HAP-1 (cell line): ENCODE measurements at regions not wholly inside any gene's neighbourhood (a gene's known extent, or its start where the extent isn't known, plus 50 kb on each side); places are given as distances from the start of the nearest gene placed in this dataset.

Experiments
- DNase-seq, 2 experiments: peaks; one replicate each; pipeline ENCODE4 v3.0.0-alpha.2; 2016 to 2020; ENCODE audit warnings: low spot score in 2 of 2
- H3K27me3 ChIP-seq: fragments of 250-450 bp; sonication (Bioruptor Pico); 2 replicates; pipeline ENCODE4 v1.5.1; 2020; ENCODE audit warnings: low read depth, mild to moderate bottlenecking, moderate library complexity
- H3K36me3 ChIP-seq: fragments of 250-450 bp; sonication (Bioruptor Pico); replicated peaks from 2 replicates; pipeline ENCODE4 v1.5.1; 2020; ENCODE audit warnings: mild to moderate bottlenecking
- H3K4me1 ChIP-seq: fragments of 250-450 bp; sonication (Bioruptor Pico); 2 replicates; pipeline ENCODE4 v1.5.1; 2020; ENCODE audit warnings: mild to moderate bottlenecking
- H3K4me3 ChIP-seq: fragments of 250-450 bp; sonication (Bioruptor Pico); 2 replicates; pipeline ENCODE4 v1.5.1; 2020; ENCODE audit warnings: mild to moderate bottlenecking, moderate library complexity
- H3K9me3 ChIP-seq: fragments of 250-450 bp; sonication (Bioruptor Pico); 2 replicates; pipeline ENCODE4 v1.5.1; 2020; ENCODE audit warnings: mild to moderate bottlenecking, moderate library complexity
- in situ Hi-C: fragments of 300-500 bp; cut with MboI; formaldehyde crosslinking; loops from 3 replicates; pipeline ENCODE4 v1.14.3; 2020; ENCODE audit warnings: low sequenced_read_pairs, inconsistent platforms, mixed read lengths

GRCh38 chr11:27254744-27255446, 108.1 kb downstream of the CCDC34 start:
- no peak for DNase-seq
- Histone ChIP-seq H3K27me3 (no peaks in the 10 kb centered on the region), H3K9me3 (peaks cover 7% of the 10 kb centered on the region; the same call in 1 of the 2 replicates), H3K36me3 (no peaks in the 10 kb centered on the region), H3K4me3 (no peak overlapping the region), H3K4me1 (peaks cover 2% of the 10 kb centered on the region; the same call in 1 of the 2 replicates)
- in situ Hi-C loops: no loop called here

GRCh38 chr11:27253224-27253623, 109.8 kb downstream of the CCDC34 start:
- H3K9me3 ChIP-seq: peaks cover 7% of the 10 kb centered on the region; the same call in 1 of the 2 replicates
- no peaks in the 10 kb centered on the region for H3K27me3 ChIP-seq
- peaks cover 2% of the 10 kb centered on the region; the same call in 1 of the 2 replicates for H3K4me1 ChIP-seq
- no peak overlapping the region for H3K4me3 ChIP-seq
- no peak for DNase-seq
- in situ Hi-C loops: no loop called here
- no peaks in the 10 kb centered on the region for H3K36me3 ChIP-seq

- H3K4me1 ChIP-seq: peaks cover 2% of the 10 kb centered on the region; the same call in 1 of the 2 replicates
- H3K4me3 ChIP-seq: no peak overlapping the region
- H3K36me3 ChIP-seq: no peaks in the 10 kb centered on the region
- H3K9me3 ChIP-seq: peaks cover 7% of the 10 kb centered on the region; the same call in 1 of the 2 replicates
- no peaks in the 10 kb centered on the region for H3K27me3 ChIP-seq
- DNase-seq: no peak
- in situ Hi-C loops: no loop called here
Observed at GRCh38 chr11:27250867-27251665, 111.9 kb downstream of the CCDC34 start.

GRCh38 chr11:27248576-27249509, 114.2 kb downstream of the CCDC34 start:
- Histone ChIP-seq H3K9me3 (no peaks in the 10 kb centered on the region), H3K4me3 (no peak overlapping the region), H3K4me1 (no peaks in the 10 kb centered on the region), H3K36me3 (no peaks in the 10 kb centered on the region), H3K27me3 (no peaks in the 10 kb centered on the region)
- DNase-seq: no peak
- in situ Hi-C loops: no loop called here

GRCh38 chr11:27247660-27248059, 115.4 kb downstream of the CCDC34 start:
- H3K4me1 ChIP-seq: no peaks in the 10 kb centered on the region
- no peaks in the 10 kb centered on the region for H3K27me3 ChIP-seq
- H3K36me3 ChIP-seq: no peaks in the 10 kb centered on the region
- H3K4me3 ChIP-seq: no peak overlapping the region
- in situ Hi-C loops: no loop called here
- DNase-seq: no peak
- no peaks in the 10 kb centered on the region for H3K9me3 ChIP-seq

- DNase-seq: no peak
- H3K4me3 ChIP-seq: no peak overlapping the region
Observed at GRCh38 chr11:27246925-27247324, 116.1 kb downstream of the CCDC34 start.

GRCh38 chr11:27244900-27245299, 118.1 kb downstream of the CCDC34 start:
- no peak for DNase-seq

More at GRCh38 chr11:27246925-27247324, 116.1 kb downstream of the CCDC34 start:
- in situ Hi-C loops: no loop called here
- Histone ChIP-seq H3K9me3 (no peaks in the 10 kb centered on the region), H3K36me3 (no peaks in the 10 kb centered on the region), H3K4me1 (no peaks in the 10 kb centered on the region), H3K27me3 (no peaks in the 10 kb centered on the region)

GRCh38 chr11:27242591-27242990, 120.4 kb downstream of the CCDC34 start:
- H3K4me3 ChIP-seq: no peak overlapping the region
- no peak for DNase-seq

More at GRCh38 chr11:27244900-27245299, 118.1 kb downstream of the CCDC34 start:
- no peaks in the 10 kb centered on the region for H3K27me3 ChIP-seq
- in situ Hi-C loops: no loop called here
- no peak overlapping the region for H3K4me3 ChIP-seq
- H3K36me3 ChIP-seq: no peaks in the 10 kb centered on the region
- no peaks in the 10 kb centered on the region for H3K9me3 ChIP-seq
- H3K4me1 ChIP-seq: no peaks in the 10 kb centered on the region

GRCh38 chr11:27241311-27242122, 121.5 kb downstream of the CCDC34 start:
- H3K27me3 ChIP-seq: no peaks in the 10 kb centered on the region
- no peaks in the 10 kb centered on the region for H3K9me3 ChIP-seq
- H3K4me1 ChIP-seq: no peaks in the 10 kb centered on the region
- H3K36me3 ChIP-seq: no peaks in the 10 kb centered on the region
- no peak for DNase-seq
- H3K4me3 ChIP-seq: no peak overlapping the region
- in situ Hi-C loops: no loop called here

More at GRCh38 chr11:27242591-27242990, 120.4 kb downstream of the CCDC34 start:
- Histone ChIP-seq H3K27me3 (no peaks in the 10 kb centered on the region), H3K36me3 (no peaks in the 10 kb centered on the region), H3K4me1 (no peaks in the 10 kb centered on the region), H3K9me3 (no peaks in the 10 kb centered on the region)
- in situ Hi-C loops: no loop called here

- Histone ChIP-seq H3K4me1 (peaks cover 2% of the 10 kb centered on the region; the same call in 1 of the 2 replicates), H3K36me3 (no peaks in the 10 kb centered on the region), H3K4me3 (no peak overlapping the region), H3K27me3 (no peaks in the 10 kb centered on the region), H3K9me3 (no peaks in the 10 kb centered on the region)
- in situ Hi-C loops: no loop called here
- DNase-seq: no peak
Observed at GRCh38 chr11:27239305-27239942, 123.6 kb downstream of the CCDC34 start.

GRCh38 chr11:27238811-27239210, 124.2 kb downstream of the CCDC34 start:
- in situ Hi-C loops: no loop called here

GRCh38 chr11:27237643-27238042, 125.4 kb downstream of the CCDC34 start:
- H3K27me3 ChIP-seq: no peaks in the 10 kb centered on the region
- no peaks in the 10 kb centered on the region for H3K9me3 ChIP-seq
- in situ Hi-C loops: no loop called here
- no peaks in the 10 kb centered on the region for H3K36me3 ChIP-seq
- no peak overlapping the region for H3K4me3 ChIP-seq
- no peak for DNase-seq
- H3K4me1 ChIP-seq: peaks cover 2% of the 10 kb centered on the region; the same call in 1 of the 2 replicates

More at GRCh38 chr11:27238811-27239210, 124.2 kb downstream of the CCDC34 start:
- DNase-seq: no peak
- Histone ChIP-seq H3K27me3 (no peaks in the 10 kb centered on the region), H3K4me1 (peaks cover 2% of the 10 kb centered on the region; the same call in 1 of the 2 replicates), H3K4me3 (no peak overlapping the region), H3K9me3 (no peaks in the 10 kb centered on the region), H3K36me3 (no peaks in the 10 kb centered on the region)
